GM21381 (cell line): ENCODE measurements at regions not wholly inside any gene's neighbourhood (a gene's known extent, or its start where the extent isn't known, plus 50 kb on each side); places are given as distances from the start of the nearest gene placed in this dataset.
"Not testable (repeated sequence)": the region's sequence is repeated elsewhere in the genome, so short reads cannot be mapped to it uniquely, and the experiment has no call there.

ENCODE experiments used
- ATAC-seq: cut with Tn5 transposase; IDR thresholded peaks from one replicate; pipeline ENCODE4 v1.9.1; 2021; ENCODE audit warnings: mild to moderate bottlenecking, moderate library complexity; ENCODE audit not compliant: unreplicated experiment

DNA sequence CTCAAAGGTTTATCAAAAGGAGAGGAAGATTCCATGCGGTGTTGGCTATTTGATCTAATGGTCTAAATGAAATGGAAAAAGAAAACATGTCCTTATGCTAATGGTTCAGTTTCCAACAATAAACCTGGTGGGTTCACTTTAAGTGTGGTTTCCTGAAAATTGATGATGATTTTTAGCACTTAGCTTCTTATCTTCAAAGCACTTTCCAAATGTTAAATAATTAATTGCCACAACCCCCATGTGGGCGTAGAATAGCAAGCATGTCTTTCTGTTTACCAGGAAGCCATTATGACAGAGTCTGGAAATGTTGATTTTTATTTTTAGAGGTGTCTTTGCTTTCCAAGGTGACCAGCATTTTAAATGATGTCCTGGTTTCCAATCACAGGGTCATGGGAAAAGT is 134.8 kb upstream of the SLC4A4 start:
- no peak for ATAC-seq

- no peak for ATAC-seq
Measured at GRCh38 chr4:71206763-71207162, 132.1 kb upstream of the SLC4A4 start.

GRCh38 chr4:71209161-71209560 is 129.7 kb upstream of the SLC4A4 start:
- ATAC-seq, result no peak

DNA sequence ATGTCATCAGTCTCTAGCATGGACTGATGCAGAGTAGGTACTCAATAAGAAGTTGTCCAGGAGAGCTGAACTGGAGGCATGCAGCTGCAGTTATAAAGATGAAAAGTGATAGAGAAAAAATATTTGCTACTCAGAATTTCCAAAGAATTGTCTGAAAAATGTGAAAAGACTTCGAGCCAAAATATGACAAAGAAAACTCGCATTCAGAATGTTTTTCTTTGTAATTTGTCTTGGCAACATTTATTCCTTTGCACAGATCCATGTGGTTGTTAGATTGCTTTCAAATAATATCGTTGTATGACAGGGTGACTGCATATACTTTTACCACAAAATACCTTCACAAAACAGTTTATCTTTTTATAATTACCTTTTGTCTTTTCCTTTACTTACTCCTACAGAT is 128.0 kb upstream of the SLC4A4 start:
- no peak for ATAC-seq

- ATAC-seq, result no peak
Measured at GRCh38 chr4:71211748-71212147, 127.1 kb upstream of the SLC4A4 start.

GRCh38 chr4:71212216-71212615 is 126.6 kb upstream of the SLC4A4 start:
- ATAC-seq, result no peak

DNA sequence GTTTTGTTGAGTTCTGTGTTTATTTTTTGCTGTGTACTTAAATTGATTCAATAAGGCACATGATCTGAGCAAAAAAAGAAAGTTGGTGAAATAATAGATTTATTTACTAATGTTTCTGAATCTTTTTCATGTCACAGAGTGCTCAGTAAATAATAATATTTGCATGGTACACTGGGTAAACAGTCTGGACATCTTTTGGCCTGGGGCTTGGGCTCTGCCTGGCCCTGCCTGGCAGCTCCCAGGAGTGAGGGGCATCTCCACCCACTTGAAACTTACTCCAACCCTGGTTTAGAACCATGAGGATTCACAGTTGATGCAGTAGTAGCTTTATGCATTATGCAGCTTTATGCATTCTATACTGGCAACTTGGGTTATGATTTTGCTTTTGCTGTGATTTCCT is 124.2 kb upstream of the SLC4A4 start:
- no peak for ATAC-seq

DNA sequence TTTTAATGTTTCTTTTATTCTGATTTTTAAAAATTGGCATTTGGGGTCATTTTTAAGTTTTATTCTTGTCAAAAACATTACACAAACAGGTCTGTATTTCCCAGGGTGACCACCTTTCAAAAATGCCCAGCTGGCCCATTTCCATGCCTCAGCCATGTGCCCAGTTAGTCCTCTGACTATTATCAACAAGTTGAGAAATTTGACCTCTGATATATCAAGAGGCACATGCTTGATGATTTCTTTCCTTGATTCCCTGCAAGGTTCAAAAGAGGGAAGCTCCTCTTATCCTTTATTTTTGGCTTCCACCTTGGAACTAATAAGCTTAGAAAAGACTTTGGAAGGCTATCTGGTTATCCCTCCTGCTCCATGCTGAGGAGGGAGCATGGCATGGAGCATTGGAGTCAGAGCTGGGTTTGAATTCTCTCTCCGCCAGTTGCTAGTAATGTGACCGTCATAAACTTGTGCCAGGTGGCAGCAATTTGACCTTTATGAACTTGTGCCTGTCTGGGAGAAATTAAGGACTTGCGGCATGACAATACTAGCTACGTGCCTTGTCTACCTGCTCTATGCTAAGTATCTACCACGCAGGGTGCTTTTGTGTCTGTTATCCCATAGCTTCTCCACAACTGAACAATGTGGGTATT is 122.4 kb upstream of the SLC4A4 start:
- ATAC-seq, result no peak

GRCh38 chr4:71217688-71218087 is 121.1 kb upstream of the SLC4A4 start:
- no peak for ATAC-seq

DNA sequence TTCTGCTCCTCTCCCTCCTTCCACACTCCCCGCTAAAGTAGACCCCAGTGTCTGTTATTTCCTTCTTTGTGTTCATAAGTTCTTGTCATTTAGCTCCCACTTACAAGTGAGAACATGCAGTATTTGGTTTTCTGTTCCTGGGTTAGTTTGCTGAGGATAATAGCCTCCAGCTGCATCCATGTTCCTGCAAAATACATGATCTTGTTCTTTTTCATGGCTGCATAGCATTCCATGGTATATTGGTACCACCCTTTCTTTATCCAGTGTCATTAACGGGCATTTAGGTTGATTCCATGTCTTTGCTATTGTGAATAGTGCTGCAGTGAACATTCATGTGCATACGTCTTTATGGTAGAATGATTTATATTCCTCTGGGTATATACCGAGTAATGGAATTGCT is 118.0 kb upstream of the SLC4A4 start:
- not testable (repeated sequence) for ATAC-seq

DNA sequence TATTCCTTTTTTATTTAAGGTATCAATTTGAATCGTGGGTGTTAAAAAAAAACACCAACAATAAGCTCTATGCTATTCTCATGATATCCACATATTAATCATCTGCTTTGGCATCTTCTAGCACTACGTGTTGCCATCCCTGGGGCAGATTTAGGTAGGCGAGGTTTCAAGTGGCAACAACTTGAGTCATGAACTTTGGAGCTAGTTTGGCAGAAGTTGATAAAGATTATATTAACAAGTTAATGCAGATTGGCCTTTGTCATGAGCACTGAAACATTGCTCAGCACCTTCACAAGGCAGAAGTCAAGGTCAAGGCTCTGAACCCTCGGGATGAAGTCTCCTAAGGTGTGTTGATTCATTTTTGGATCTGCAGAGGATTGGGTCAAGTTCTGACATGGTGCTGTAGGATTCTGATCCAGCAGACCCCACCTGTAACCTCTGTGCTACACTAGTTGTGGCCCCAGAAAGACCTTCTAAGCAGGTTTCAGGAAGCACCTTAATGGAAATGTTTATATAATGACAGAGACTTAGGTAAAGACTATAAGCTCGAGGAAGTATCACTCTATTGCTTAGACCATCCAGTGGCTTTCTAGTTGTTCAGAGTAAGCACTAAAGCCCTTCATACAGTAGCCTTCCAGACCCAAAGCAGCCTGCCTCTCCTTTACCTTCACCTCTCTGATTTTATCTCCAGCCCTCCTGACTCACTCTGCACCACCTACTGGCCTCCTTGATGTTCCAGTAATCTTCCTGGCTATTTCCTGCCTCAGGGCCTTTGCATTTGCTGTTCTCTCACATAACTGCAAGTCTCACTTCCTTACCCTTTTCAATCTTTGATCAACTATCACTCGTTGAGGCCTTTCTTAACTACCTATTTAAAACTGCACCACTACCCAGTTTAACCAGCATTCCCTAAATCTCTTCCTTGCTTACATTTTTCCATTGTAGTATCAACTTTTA is 117.0 kb upstream of the SLC4A4 start:
- no peak for ATAC-seq

- no peak for ATAC-seq
Measured at GRCh38 chr4:71222661-71223060, 116.2 kb upstream of the SLC4A4 start.

DNA sequence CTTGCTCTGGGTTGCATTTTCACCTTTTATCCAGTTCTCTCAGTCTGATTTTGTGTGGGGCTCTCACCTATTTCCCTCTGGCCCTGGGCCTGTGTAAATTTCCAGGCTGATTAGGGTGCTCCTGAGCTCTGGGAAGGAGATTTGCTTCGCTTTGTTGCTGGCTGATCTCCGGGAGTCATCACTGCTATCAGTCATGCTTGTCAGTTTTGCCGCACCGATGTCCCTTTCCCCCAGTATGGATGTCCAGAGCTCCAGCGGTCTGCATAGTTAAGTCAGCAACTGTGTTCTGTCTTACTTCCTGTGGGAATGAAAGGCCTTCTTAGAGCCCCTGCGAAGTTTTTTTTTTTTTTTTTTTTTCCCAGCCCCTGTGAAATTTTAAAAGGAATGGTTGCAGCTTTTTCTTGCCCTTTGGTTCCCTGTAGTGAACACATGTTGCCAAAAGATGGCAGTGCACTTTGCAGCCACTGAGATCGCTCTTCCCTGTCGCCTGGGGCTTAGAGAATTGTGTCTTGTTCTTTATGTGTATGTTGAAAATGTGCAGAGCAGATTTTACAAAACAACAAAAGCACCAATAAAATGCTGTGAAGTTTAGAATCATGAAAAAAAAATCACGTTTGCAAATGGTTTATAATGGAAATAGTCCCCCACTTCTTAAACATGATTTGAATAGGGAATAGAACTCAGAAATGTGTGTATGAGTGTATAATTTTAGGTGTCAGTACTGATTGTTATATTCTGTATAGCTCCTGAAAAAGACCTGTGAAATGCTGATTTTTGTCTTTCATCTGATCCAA is 109.1 kb upstream of the SLC4A4 start:
- no peak for ATAC-seq

DNA sequence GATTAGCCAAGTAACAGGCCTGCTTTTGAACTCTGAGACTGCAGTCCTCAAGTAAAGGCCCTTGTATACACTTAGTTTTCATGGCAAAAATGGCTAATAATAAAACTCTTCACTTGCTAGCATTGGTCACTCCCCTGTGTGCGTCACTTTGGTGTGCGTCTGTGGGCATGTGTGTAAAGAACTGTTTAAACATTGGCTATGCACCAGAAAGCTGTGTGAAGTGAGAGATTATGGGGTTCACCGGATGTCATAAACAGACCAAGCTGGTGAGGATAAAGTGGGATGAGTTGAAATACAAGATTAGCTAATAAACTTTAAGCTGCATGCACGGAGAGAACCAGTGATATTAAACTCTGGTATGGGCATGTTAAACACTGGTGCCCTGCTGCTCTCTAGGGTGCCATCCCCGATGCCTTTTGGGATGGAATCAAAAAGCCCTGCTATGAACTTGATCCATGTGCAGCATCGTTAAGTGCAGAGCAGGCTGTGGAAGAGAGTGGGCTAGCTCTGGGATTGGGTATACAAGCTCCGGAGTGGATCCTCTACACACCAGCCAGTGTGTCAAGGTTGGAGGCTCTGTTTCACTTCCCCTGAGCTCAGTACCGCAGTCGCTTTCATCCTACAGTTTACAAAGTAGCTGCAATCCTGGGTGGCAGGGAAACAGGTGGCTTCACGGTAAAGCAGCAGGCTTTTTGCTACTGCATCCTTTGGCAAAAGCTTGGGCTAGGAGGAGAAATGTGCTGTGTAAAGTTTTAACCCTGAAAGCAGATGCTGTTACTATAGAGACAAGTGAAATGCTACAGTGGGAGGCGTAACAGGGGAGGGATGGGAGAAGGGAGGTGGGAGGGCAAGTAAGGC is 108.3 kb upstream of the SLC4A4 start:
- ATAC-seq, result no peak

DNA sequence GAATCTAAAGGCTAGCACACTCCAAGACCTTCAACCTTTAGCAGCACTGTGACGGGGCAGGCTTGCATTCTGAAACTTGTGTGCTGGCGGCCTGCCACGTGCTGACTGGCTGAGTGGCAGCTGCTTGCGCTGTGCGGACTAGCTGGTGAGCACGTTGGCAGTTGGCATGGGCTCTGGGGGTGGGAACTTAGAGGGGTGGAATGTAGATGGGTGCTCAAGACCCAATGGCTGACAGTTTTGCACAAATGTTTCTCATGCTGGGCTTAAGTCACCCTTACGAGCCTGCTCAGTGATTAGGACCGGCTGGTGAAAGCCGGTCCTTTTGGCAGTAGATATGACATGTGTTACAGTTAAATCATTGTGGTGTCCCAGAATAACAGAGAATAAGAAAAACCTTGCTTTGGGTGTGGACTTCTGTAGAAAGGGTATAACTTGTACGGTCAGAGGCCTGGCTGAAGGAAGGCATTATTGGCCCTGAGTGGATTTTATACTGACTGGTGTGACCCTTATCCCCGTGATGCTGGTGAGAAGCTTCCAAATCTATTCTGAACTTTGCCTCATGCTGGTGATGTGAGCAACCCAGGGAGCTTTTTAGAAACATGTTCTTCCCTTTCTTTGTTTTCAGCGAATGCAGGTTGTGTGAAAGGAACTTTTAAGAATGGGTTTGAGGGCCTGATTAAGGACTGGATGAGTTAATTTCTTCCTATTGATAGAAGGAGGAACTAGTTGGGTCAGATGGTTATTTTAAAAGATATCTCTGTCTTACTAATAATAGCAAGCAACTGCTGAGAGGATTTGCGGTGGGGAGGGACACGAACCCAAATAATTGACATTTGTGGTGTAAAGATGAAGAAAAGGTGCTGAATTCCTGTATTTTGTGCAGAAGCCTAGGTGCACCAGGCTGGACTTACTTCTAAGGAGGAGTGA is 107.4 kb upstream of the SLC4A4 start:
- no peak for ATAC-seq

GRCh38 chr4:71232056-71232430 is 106.8 kb upstream of the SLC4A4 start:
- ATAC-seq, result no peak

- ATAC-seq, result no peak
Measured at GRCh38 chr4:71232846-71233245, 106.0 kb upstream of the SLC4A4 start.

GRCh38 chr4:71235311-71236201 is 103.3 kb upstream of the SLC4A4 start:
- no peak for ATAC-seq

GRCh38 chr4:71236226-71236625 is 102.6 kb upstream of the SLC4A4 start:
- no peak for ATAC-seq
